ENCODE measurements at regions not wholly inside any gene's neighbourhood (a gene's known extent, or its start where the extent isn't known, plus 50 kb on each side); places are given as distances from the start of the nearest gene placed in this dataset.
"Not testable (repeated sequence)": the region's sequence is repeated elsewhere in the genome, so short reads cannot be mapped to it uniquely, and the experiment has no call there.

- DNase-seq (ENCODE audit: insufficient read length): no peak
- no peak for FAIRE-seq
- TF ChIP-seq POLR2A (IDR thresholded peaks at IDR 0.05; ENCODE audit: low read depth, low read length) (no peak), TAF1 (IDR thresholded peaks at IDR 0.05; ENCODE audit: borderline replicate concordance, low read depth, low read length) (no peak), POLR2AphosphoS5 (IDR thresholded peaks at IDR 0.05; ENCODE audit: low read depth, low read length) (no peak)
Observed at GRCh38 chrX:138897621-138898492, 186.3 kb upstream of the FGF13 start.

GRCh38 chrX:138890491-138890890 lies 179.0 kb upstream of the FGF13 start:
- DNase-seq (ENCODE audit: insufficient read length) (no peak), FAIRE-seq (no peak)
- no peak for TF ChIP-seq POLR2A (IDR thresholded peaks at IDR 0.05; ENCODE audit: low read depth, low read length)
- TF ChIP-seq POLR2AphosphoS5 (IDR thresholded peaks at IDR 0.05; ENCODE audit: low read depth, low read length): no peak
- no peak for TF ChIP-seq TAF1 (IDR thresholded peaks at IDR 0.05; ENCODE audit: borderline replicate concordance, low read depth, low read length)

- no peak for FAIRE-seq
Observed at GRCh38 chrX:138889149-138889548, 177.6 kb upstream of the FGF13 start.

GRCh38 chrX:138886769-138887168 lies 175.3 kb upstream of the FGF13 start:
- no peak for DNase-seq (ENCODE audit: insufficient read length)
- no peak for FAIRE-seq
- no peak for TF ChIP-seq TAF1 (IDR thresholded peaks at IDR 0.05; ENCODE audit: borderline replicate concordance, low read depth, low read length)
- TF ChIP-seq POLR2AphosphoS5 (IDR thresholded peaks at IDR 0.05; ENCODE audit: low read depth, low read length): no peak
- TF ChIP-seq POLR2A (IDR thresholded peaks at IDR 0.05; ENCODE audit: low read depth, low read length): no peak

More at GRCh38 chrX:138889149-138889548, 177.6 kb upstream of the FGF13 start:
- no peak for DNase-seq (ENCODE audit: insufficient read length)
- TF ChIP-seq POLR2AphosphoS5 (IDR thresholded peaks at IDR 0.05; ENCODE audit: low read depth, low read length) (no peak), POLR2A (IDR thresholded peaks at IDR 0.05; ENCODE audit: low read depth, low read length) (no peak), TAF1 (IDR thresholded peaks at IDR 0.05; ENCODE audit: borderline replicate concordance, low read depth, low read length) (no peak)

DNA sequence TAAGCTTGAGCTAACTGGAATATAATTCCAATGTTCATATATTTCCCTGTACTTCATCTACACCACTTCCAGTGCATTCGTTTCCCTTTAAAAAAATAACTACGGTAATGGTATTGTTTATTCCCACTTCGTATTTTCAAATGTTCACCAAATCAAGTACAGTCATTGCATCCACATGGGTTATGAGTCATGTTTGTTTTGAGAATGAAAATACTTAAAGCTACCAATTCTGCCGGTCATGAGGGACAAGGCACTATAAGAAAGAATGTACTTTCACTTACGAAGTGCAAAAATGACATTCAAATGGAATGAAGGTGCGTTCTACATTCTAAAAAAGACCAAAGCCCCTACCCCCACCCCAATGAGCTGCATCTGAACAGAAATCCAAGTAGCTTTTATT lies 174.4 kb upstream of the FGF13 start:
- no peak for FAIRE-seq
- no peak for DNase-seq (ENCODE audit: insufficient read length)
- TF ChIP-seq POLR2A (IDR thresholded peaks at IDR 0.05; ENCODE audit: low read depth, low read length): no peak
- TF ChIP-seq POLR2AphosphoS5 (IDR thresholded peaks at IDR 0.05; ENCODE audit: low read depth, low read length): no peak
- TF ChIP-seq TAF1 (IDR thresholded peaks at IDR 0.05; ENCODE audit: borderline replicate concordance, low read depth, low read length): no peak

DNA sequence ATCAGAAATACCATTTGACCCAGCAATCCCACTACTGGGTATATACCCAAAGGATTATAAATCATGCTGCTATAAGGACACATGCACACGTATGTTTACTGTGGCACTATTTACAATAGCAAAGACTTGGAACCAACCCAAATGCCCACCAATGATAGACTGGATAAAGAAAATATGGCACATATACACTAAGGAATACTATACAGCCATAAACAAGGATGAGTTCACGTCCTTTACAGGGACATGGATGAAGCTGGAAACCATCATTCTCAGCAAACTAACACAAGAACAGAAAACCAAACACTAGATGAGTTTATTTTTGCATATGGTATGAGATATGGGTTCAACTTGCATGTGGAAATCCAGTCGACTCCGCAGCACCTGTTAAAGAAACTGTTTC lies 168.8 kb upstream of the FGF13 start:
- not testable (repeated sequence) for FAIRE-seq; DNase-seq (ENCODE audit: insufficient read length)

- no peak for FAIRE-seq
- no peak for DNase-seq (ENCODE audit: insufficient read length)
- no peak for TF ChIP-seq TAF1 (IDR thresholded peaks at IDR 0.05; ENCODE audit: borderline replicate concordance, low read depth, low read length)
- no peak for TF ChIP-seq POLR2A (IDR thresholded peaks at IDR 0.05; ENCODE audit: low read depth, low read length)
- TF ChIP-seq POLR2AphosphoS5 (IDR thresholded peaks at IDR 0.05; ENCODE audit: low read depth, low read length): no peak
Observed at GRCh38 chrX:138877746-138878145, 166.2 kb upstream of the FGF13 start.

DNA sequence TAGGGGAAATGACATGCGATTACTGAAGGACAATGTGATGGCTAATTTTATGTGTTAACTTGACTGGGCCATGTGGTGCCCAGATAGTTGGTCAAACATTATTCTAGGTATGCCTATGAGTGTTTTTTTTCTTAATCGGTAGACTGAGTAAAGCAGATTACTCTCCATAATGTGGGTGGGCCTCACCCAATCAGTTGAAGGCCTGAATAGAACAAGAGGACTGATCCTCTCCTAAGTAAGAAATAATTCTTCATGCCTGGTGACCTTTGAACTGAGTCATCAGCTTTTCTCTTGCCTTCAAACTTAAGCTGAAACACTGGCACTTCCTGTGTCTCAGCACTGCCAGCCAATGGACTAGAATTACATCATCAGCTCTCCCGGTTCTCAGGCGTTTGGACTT lies 164.0 kb upstream of the FGF13 start:
- no peak for FAIRE-seq
- no peak for TF ChIP-seq POLR2AphosphoS5 (IDR thresholded peaks at IDR 0.05; ENCODE audit: low read depth, low read length)
- TF ChIP-seq POLR2A (IDR thresholded peaks at IDR 0.05; ENCODE audit: low read depth, low read length): no peak
- TF ChIP-seq TAF1 (IDR thresholded peaks at IDR 0.05; ENCODE audit: borderline replicate concordance, low read depth, low read length): no peak
- no peak for DNase-seq (ENCODE audit: insufficient read length)

GRCh38 chrX:138874271-138874935 lies 162.9 kb upstream of the FGF13 start:
- no peak for TF ChIP-seq TAF1 (IDR thresholded peaks at IDR 0.05; ENCODE audit: borderline replicate concordance, low read depth, low read length)
- no peak for TF ChIP-seq POLR2AphosphoS5 (IDR thresholded peaks at IDR 0.05; ENCODE audit: low read depth, low read length)
- no peak for TF ChIP-seq POLR2A (IDR thresholded peaks at IDR 0.05; ENCODE audit: low read depth, low read length)
- FAIRE-seq (no peak), DNase-seq (ENCODE audit: insufficient read length) (no peak)

DNA sequence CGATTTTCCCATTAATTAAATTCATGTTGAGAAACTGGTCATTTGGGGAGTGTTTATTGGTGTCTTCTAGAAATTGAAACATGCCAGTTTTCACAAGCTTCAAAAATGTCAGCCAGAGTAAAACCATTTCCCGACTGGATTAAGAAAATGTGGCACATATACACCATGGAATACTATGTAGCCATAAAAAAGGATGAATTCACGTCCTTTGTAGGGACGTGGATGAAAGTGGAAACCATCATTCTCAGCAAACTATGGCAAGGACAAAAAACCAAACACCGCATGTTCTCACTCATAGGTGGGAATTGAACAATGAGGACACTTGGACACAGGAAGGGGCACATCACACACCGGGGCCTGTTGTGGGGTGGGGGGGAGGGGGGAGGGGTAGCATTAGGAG lies 162.1 kb upstream of the FGF13 start:
- FAIRE-seq; DNase-seq (ENCODE audit: insufficient read length): not testable (repeated sequence)

DNA sequence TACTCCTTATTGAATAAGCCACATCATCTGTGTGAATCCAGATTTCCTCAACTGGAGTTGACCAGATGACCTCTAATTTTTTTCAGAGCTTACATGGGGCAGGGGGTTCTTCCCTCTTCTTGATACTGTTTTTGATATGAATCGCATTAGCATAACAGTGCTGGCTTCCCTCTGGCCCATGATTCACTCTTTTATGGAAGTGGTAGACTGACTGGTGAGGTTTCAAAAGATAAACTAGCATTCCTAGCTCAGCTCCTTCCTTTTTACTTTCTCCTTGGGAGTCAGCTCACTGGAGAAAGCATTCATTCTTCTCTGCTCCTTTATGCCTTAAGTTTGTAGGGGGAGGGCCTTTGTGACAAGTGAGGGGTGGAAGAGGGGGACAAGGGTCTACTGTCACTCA lies 161.0 kb upstream of the FGF13 start:
- no peak for FAIRE-seq
- TF ChIP-seq TAF1 (IDR thresholded peaks at IDR 0.05; ENCODE audit: borderline replicate concordance, low read depth, low read length): no peak
- TF ChIP-seq POLR2A (IDR thresholded peaks at IDR 0.05; ENCODE audit: low read depth, low read length): no peak
- TF ChIP-seq POLR2AphosphoS5 (IDR thresholded peaks at IDR 0.05; ENCODE audit: low read depth, low read length): no peak

DNA sequence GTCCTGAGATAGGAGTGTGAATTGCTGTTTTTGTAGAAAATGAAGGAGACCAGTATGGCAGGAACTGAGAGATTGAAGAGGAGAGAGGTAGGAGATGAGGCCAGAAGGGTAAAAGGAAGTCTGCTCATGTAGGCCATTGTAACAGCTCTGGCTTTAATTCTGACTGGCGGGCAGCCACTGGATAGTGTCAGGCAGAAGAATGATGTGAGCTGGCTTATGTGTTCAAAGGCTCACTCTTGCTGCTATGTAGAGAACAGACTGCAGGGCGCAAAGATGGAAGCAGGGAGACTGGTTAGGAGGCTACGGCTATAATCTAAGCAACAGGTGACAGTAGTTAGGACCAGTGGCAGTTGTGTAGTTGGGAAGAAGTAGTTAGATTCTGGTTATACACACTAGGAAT lies 160.2 kb upstream of the FGF13 start:
- FAIRE-seq: no peak
- no peak for DNase-seq (ENCODE audit: insufficient read length)
- no peak for TF ChIP-seq POLR2A (IDR thresholded peaks at IDR 0.05; ENCODE audit: low read depth, low read length)
- TF ChIP-seq TAF1 (IDR thresholded peaks at IDR 0.05; ENCODE audit: borderline replicate concordance, low read depth, low read length): no peak
- TF ChIP-seq POLR2AphosphoS5 (IDR thresholded peaks at IDR 0.05; ENCODE audit: low read depth, low read length): no peak

More for the DNA sequence above, 161.0 kb upstream of the FGF13 start:
- DNase-seq (ENCODE audit: insufficient read length): no peak
